Stimulated activated CD4-positive, alpha-beta T cell treated with anti-CD3 and anti-CD28 coated beads, Interleukin-1b, Interleukin-23, amount 100 ng/mL, for 24 hours (primary cell): ENCODE measurements at regions not wholly inside any gene's neighbourhood (a gene's known extent, or its start where the extent isn't known, plus 50 kb on each side); places are given as distances from the start of the nearest gene placed in this dataset.

ENCODE experiments used
- DNase-seq, 4 experiments: peaks; one replicate each; pipeline ENCODE4 v3.0.0-alpha.2; 2020; ENCODE audit warnings: low read depth in 4 of 4, low spot score in 1 of 4

GRCh38 chr2:16117021-16117700, 176.8 kb downstream of the MYCN start:
- DNase-seq = no peak

- DNase-seq = no peak
Observed at GRCh38 chr2:16115881-16116830, 175.8 kb downstream of the MYCN start.

GRCh38 chr2:16115291-16115690, 174.9 kb downstream of the MYCN start:
- DNase-seq = no peak

GRCh38 chr2:16114836-16115235, 174.5 kb downstream of the MYCN start:
- no peak for DNase-seq

GRCh38 chr2:16114070-16114469, 173.7 kb downstream of the MYCN start:
- DNase-seq = no peak

- no peak for DNase-seq
Observed at GRCh38 chr2:16113568-16113967, 173.2 kb downstream of the MYCN start.

- DNase-seq = no peak
Observed at GRCh38 chr2:16112972-16113560, 172.7 kb downstream of the MYCN start.

- no peak for DNase-seq
Observed at GRCh38 chr2:16112251-16112971, 172.1 kb downstream of the MYCN start.

- DNase-seq = no peak
Observed at GRCh38 chr2:16111838-16112210, 171.5 kb downstream of the MYCN start.

- DNase-seq = no peak
Observed at GRCh38 chr2:16109821-16110310, 169.5 kb downstream of the MYCN start.

- no peak for DNase-seq
Observed at GRCh38 chr2:16109368-16109820, 169.0 kb downstream of the MYCN start.

GRCh38 chr2:16107246-16107645, 166.9 kb downstream of the MYCN start:
- DNase-seq = no peak

- no peak for DNase-seq
Observed at GRCh38 chr2:16106619-16107018, 166.3 kb downstream of the MYCN start.

GRCh38 chr2:16105669-16106281, 165.4 kb downstream of the MYCN start:
- no peak for DNase-seq

GRCh38 chr2:16104949-16105668, 164.8 kb downstream of the MYCN start:
- DNase-seq = no peak

GRCh38 chr2:16104315-16104948, 164.1 kb downstream of the MYCN start:
- no peak for DNase-seq

GRCh38 chr2:16103614-16104314, 163.4 kb downstream of the MYCN start:
- DNase-seq = no peak

- no peak for DNase-seq
Observed at GRCh38 chr2:16102976-16103380, 162.6 kb downstream of the MYCN start.
